GM23338 (cell line): ENCODE measurements at regions not wholly inside any gene's neighbourhood (a gene's known extent, or its start where the extent isn't known, plus 50 kb on each side); places are given as distances from the start of the nearest gene placed in this dataset.

Experiments
- CTCF ChIP-seq, 2 experiments: fragments of 200-600 bp in 1 of 2; sonication (generic) in 1 of 2; conservative IDR thresholded peaks; 2 replicates each; pipeline versions ENCODE4 v1.5.1 to v1.6.1; 2016 to 2017; ENCODE audit warnings: antibody characterized with exemption in 2 of 2, low read depth in 2 of 2, mild to moderate bottlenecking in 2 of 2, moderate library complexity in 1 of 2
- EZH2phosphoT487 ChIP-seq: fragments of 200-600 bp; sonication (generic); IDR thresholded peaks from one replicate; pipeline ENCODE4 v1.8.1; 2018; ENCODE audit warnings: antibody characterized with exemption; ENCODE audit not compliant: unreplicated experiment

DNA sequence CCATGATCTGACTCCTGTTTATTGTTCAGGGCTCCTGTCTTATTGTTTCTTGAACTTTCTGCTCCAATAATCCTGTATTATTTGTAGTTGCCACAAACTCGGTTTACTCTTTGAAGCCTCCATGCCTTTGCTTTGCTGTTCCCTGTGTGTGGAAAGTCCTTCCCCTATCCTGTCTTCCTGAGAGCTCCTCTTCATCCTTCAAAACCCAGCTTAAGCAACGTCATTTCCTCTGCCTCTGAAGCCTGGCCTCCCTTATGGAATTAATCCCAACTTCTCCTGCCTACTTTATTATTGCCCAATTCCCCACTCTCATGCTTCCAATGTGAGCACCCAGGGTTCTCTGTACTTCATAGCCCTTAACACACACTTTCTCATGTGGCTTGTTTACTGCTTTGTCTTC, 766.2 kb downstream of the MED13L start:
- TF ChIP-seq CTCF (conservative IDR thresholded peaks at IDR 0.05; ENCODE audit: low read depth in 2 of 2) (no peak), EZH2phosphoT487 (no peak)
